ENCODE measurements at regions not wholly inside any gene's neighbourhood (a gene's known extent, or its start where the extent isn't known, plus 50 kb on each side); places are given as distances from the start of the nearest gene placed in this dataset.

DNA sequence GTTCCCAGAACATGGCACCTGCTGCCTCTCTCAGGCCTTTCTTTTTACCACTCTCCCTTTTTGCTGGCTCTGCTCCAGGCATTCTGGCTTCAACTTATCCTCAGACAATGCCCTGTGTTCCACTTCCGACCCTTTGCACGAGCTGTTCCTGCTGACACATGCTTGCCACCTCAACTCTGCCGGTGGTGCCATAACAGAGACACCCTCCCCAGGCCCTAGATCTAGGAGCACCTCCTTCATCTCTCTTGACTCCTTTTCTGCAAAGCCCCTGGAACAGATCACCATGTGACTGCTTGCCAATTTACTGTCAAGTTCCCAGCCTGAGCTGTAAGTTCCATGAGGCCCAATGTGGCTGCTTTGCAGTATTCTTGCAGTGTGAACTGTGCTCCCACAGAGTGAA lies 256.0 kb upstream of the MKI67 start:
- no peaks in the 10 kb centered on the region for H3K27me3 ChIP-seq (ENCODE audit: control insufficient read depth in 2 of 2, insufficient read depth in 2 of 2, low read length in 2 of 2)
- CTCF ChIA-PET, result no interaction called here
- H2AFZ ChIP-seq (ENCODE audit: low read depth, low read length), result no peak overlapping the region
- POLR2A ChIA-PET, result no interaction called here
- FAIRE-seq, result no peak
- no peaks in the 10 kb centered on the region for H4K20me1 ChIP-seq (replicated peaks; ENCODE audit: control insufficient read depth, extremely low read depth, insufficient read depth, low read length)
- H3K79me2 ChIP-seq (ENCODE audit: control insufficient read depth, insufficient read depth, low read length), result no peaks in the 10 kb centered on the region
- no peak for DNase-seq (ENCODE audit: low read depth, low spot score)
- no peak for TF ChIP-seq POLR2AphosphoS5 (IDR thresholded peaks at IDR 0.05; ENCODE audit: insufficient read depth, low read depth, low read length)
- H3K4me2 ChIP-seq (ENCODE audit: insufficient read depth, low read length), result no peak overlapping the region
- H3K4me1 ChIP-seq (ENCODE audit: control insufficient read depth, extremely low read depth, insufficient read depth, low read length), result no peaks in the 10 kb centered on the region
- H3K36me3 ChIP-seq (ENCODE audit: control insufficient read depth in 2 of 2, extremely low read depth in 1 of 2, insufficient read depth in 2 of 2, low read length in 2 of 2), result no peaks in the 10 kb centered on the region
- H3K4me3 ChIP-seq (replicated peaks in 1 of 3; ENCODE audit: insufficient read depth in 1 of 3, low read depth in 1 of 3, low read length in 3 of 3), result no peak overlapping the region
- dilution Hi-C loops (cut with MboI; ENCODE audit: extremely low pct_ligation_motif_present, low sequenced_read_pairs), result no loop called here
- no peaks in the 10 kb centered on the region for H3K9me1 ChIP-seq (replicated peaks; ENCODE audit: control insufficient read depth, extremely low read depth, insufficient read depth, low read length)
- intact Hi-C loops (cut with micrococcal nuclease), result no loop called here
- no peaks in the 10 kb centered on the region for H3K9me3 ChIP-seq (replicated peaks; ENCODE audit: control insufficient read depth, insufficient read depth, low read length)
- H3K27ac ChIP-seq (ENCODE audit: insufficient read depth, low read depth, low read length), result no peak overlapping the region
- H3K9ac ChIP-seq (replicated peaks; ENCODE audit: extremely low read depth, insufficient read depth, low read length), result no peak overlapping the region
- no TSS peak for BruUV-seq (replicated peaks)

DNA sequence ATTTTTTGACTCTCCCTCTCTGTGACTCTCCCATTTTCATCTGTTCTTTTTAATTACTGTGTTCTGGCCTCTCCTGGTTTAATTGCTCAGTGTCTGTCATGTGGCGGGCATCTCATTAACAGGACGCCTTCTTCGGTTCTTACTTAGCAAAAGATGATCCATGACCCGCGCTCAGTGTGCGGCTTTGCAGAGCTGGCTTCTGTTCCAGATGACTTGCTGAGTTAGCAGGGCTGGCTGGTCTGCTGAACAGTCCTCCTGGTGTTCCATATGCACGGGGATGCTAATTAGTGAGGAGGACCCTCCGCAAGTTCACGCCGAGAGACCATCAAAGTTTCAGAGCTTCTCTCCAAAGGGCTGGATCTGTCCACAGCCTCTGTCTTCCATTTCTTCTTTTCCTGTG lies 258.6 kb upstream of the MKI67 start:
- no peak for TF ChIP-seq POLR2A (IDR thresholded peaks at IDR 0.05; ENCODE audit: low read depth, low read length)
- intact Hi-C loops (cut with micrococcal nuclease) (no loop called here), dilution Hi-C loops (cut with MboI; ENCODE audit: extremely low pct_ligation_motif_present, low sequenced_read_pairs) (no loop called here)
- H3K9ac ChIP-seq (replicated peaks; ENCODE audit: extremely low read depth, insufficient read depth, low read length), result no peak overlapping the region
- FAIRE-seq (no peak), DNase-seq (ENCODE audit: low read depth, low spot score) (no peak)
- POLR2A ChIA-PET, result no interaction called here
- H3K9me1 ChIP-seq (replicated peaks; ENCODE audit: control insufficient read depth, extremely low read depth, insufficient read depth, low read length), result no peaks in the 10 kb centered on the region
- no peak overlapping the region for H3K27ac ChIP-seq (ENCODE audit: insufficient read depth, low read depth, low read length)
- H2AFZ ChIP-seq (ENCODE audit: low read depth, low read length), result no peak overlapping the region
- BruUV-seq (replicated peaks), result no TSS peak
- H3K4me2 ChIP-seq (ENCODE audit: insufficient read depth, low read length), result no peak overlapping the region
- no peaks in the 10 kb centered on the region for H4K20me1 ChIP-seq (replicated peaks; ENCODE audit: control insufficient read depth, extremely low read depth, insufficient read depth, low read length)
- H3K79me2 ChIP-seq (ENCODE audit: control insufficient read depth, insufficient read depth, low read length), result no peaks in the 10 kb centered on the region
- H3K27me3 ChIP-seq (ENCODE audit: control insufficient read depth in 2 of 2, insufficient read depth in 2 of 2, low read length in 2 of 2), result no peaks in the 10 kb centered on the region
- no peak overlapping the region for H3K4me3 ChIP-seq (replicated peaks in 1 of 3; ENCODE audit: insufficient read depth in 1 of 3, low read depth in 1 of 3, low read length in 3 of 3)
- H3K4me1 ChIP-seq (ENCODE audit: control insufficient read depth, extremely low read depth, insufficient read depth, low read length), result no peaks in the 10 kb centered on the region
- H3K36me3 ChIP-seq (ENCODE audit: control insufficient read depth in 2 of 2, extremely low read depth in 1 of 2, insufficient read depth in 2 of 2, low read length in 2 of 2), result no peaks in the 10 kb centered on the region
- CTCF ChIA-PET, result no interaction called here
- H3K9me3 ChIP-seq (replicated peaks; ENCODE audit: control insufficient read depth, insufficient read depth, low read length), result no peaks in the 10 kb centered on the region

DNA sequence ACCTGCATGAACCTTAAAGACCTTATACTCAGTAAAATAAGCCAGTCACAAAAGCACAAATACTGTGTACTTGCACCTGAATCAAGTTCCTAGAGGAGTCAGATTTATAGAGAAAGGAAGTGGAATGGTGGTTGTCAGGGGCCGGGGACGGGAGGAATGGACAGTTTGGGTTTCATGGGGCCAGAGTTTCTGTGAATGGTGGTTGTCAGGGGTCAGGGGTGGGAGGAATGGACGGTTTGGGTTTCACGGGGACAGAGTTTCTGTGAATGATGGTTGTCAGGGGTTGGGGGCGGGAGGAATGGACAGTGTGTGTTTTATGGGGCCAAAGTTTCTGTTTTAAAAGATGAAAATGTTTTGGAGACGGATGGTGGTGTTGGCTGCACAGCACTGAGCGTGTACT lies 260.0 kb upstream of the MKI67 start:
- Histone ChIP-seq H3K27me3 (ENCODE audit: control insufficient read depth in 2 of 2, insufficient read depth in 2 of 2, low read length in 2 of 2) (no peaks in the 10 kb centered on the region), H3K9ac (replicated peaks; ENCODE audit: extremely low read depth, insufficient read depth, low read length) (no peak overlapping the region), H3K9me3 (replicated peaks; ENCODE audit: control insufficient read depth, insufficient read depth, low read length) (no peaks in the 10 kb centered on the region), H3K27ac (ENCODE audit: insufficient read depth, low read depth, low read length) (no peak overlapping the region), H3K4me3 (replicated peaks in 1 of 3; ENCODE audit: insufficient read depth in 1 of 3, low read depth in 1 of 3, low read length in 3 of 3) (no peak overlapping the region), H3K36me3 (ENCODE audit: control insufficient read depth in 2 of 2, extremely low read depth in 1 of 2, insufficient read depth in 2 of 2, low read length in 2 of 2) (no peaks in the 10 kb centered on the region), H3K4me1 (ENCODE audit: control insufficient read depth, extremely low read depth, insufficient read depth, low read length) (no peaks in the 10 kb centered on the region), H2AFZ (ENCODE audit: low read depth, low read length) (no peak overlapping the region), H3K4me2 (ENCODE audit: insufficient read depth, low read length) (no peak overlapping the region), H3K79me2 (ENCODE audit: control insufficient read depth, insufficient read depth, low read length) (no peaks in the 10 kb centered on the region), H4K20me1 (replicated peaks; ENCODE audit: control insufficient read depth, extremely low read depth, insufficient read depth, low read length) (no peaks in the 10 kb centered on the region), H3K9me1 (replicated peaks; ENCODE audit: control insufficient read depth, extremely low read depth, insufficient read depth, low read length) (no peaks in the 10 kb centered on the region)
- FAIRE-seq, result no peak
- DNase-seq (ENCODE audit: low read depth, low spot score), result no peak
- intact Hi-C loops (cut with micrococcal nuclease), result no loop called here
- ChIA-PET POLR2A (no interaction called here), CTCF (no interaction called here)
- no TSS peak for BruUV-seq (replicated peaks)
- dilution Hi-C loops (cut with MboI; ENCODE audit: extremely low pct_ligation_motif_present, low sequenced_read_pairs), result no loop called here
- TF ChIP-seq JUN (IDR thresholded peaks at IDR 0.05; ENCODE audit: borderline replicate concordance, insufficient read depth, insufficient read length, low read depth) (no peak), FOS (IDR thresholded peaks at IDR 0.05; ENCODE audit: borderline replicate concordance, insufficient read depth, low read length) (no peak), EZH2 (IDR thresholded peaks at IDR 0.05; ENCODE audit: borderline replicate concordance, low read depth, low read length, severe bottlenecking) (no peak), POLR2AphosphoS5 (IDR thresholded peaks at IDR 0.05; ENCODE audit: insufficient read depth, low read depth, low read length) (no peak), MYC (IDR thresholded peaks at IDR 0.05; ENCODE audit: low read depth, low read length) (no peak), POLR2A (IDR thresholded peaks at IDR 0.05; ENCODE audit: low read depth, low read length) (no peak), GATA2 (IDR thresholded peaks at IDR 0.05; ENCODE audit: insufficient read depth, insufficient read length, low read depth, low read length) (no peak)
- TF ChIP-seq, protein P1, sequence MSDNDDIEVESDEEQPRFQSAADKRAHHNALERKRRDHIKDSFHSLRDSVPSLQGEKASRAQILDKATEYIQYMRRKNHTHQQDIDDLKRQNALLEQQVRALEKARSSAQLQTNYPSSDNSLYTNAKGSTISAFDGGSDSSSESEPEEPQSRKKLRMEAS (IDR thresholded peaks at IDR 0.05; ENCODE audit: insufficient read depth, insufficient read length), result no peak
- TF ChIP-seq, protein P2, sequence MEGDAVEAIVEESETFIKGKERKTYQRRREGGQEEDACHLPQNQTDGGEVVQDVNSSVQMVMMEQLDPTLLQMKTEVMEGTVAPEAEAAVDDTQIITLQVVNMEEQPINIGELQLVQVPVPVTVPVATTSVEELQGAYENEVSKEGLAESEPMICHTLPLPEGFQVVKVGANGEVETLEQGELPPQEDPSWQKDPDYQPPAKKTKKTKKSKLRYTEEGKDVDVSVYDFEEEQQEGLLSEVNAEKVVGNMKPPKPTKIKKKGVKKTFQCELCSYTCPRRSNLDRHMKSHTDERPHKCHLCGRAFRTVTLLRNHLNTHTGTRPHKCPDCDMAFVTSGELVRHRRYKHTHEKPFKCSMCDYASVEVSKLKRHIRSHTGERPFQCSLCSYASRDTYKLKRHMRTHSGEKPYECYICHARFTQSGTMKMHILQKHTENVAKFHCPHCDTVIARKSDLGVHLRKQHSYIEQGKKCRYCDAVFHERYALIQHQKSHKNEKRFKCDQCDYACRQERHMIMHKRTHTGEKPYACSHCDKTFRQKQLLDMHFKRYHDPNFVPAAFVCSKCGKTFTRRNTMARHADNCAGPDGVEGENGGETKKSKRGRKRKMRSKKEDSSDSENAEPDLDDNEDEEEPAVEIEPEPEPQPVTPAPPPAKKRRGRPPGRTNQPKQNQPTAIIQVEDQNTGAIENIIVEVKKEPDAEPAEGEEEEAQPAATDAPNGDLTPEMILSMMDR (IDR thresholded peaks at IDR 0.05; ENCODE audit: extremely low read depth in 1 of 2, insufficient read depth in 1 of 2, low read depth in 1 of 2, low read length in 2 of 2), result no peak
